ENCODE measurements at regions not wholly inside any gene's neighbourhood (a gene's known extent, or its start where the extent isn't known, plus 50 kb on each side); places are given as distances from the start of the nearest gene placed in this dataset.

- no peak for TF ChIP-seq CEBPB (IDR thresholded peaks at IDR 0.05; ENCODE audit: low read depth, low read length)
- no peak for TF ChIP-seq FOS (IDR thresholded peaks at IDR 0.05; ENCODE audit: low read depth, low read length)
- TF ChIP-seq POLR2A (IDR thresholded peaks at IDR 0.05; ENCODE audit: low read depth, low read length), result no peak
- TF ChIP-seq, protein P1, sequence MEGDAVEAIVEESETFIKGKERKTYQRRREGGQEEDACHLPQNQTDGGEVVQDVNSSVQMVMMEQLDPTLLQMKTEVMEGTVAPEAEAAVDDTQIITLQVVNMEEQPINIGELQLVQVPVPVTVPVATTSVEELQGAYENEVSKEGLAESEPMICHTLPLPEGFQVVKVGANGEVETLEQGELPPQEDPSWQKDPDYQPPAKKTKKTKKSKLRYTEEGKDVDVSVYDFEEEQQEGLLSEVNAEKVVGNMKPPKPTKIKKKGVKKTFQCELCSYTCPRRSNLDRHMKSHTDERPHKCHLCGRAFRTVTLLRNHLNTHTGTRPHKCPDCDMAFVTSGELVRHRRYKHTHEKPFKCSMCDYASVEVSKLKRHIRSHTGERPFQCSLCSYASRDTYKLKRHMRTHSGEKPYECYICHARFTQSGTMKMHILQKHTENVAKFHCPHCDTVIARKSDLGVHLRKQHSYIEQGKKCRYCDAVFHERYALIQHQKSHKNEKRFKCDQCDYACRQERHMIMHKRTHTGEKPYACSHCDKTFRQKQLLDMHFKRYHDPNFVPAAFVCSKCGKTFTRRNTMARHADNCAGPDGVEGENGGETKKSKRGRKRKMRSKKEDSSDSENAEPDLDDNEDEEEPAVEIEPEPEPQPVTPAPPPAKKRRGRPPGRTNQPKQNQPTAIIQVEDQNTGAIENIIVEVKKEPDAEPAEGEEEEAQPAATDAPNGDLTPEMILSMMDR (conservative IDR thresholded peaks at IDR 0.05; ENCODE audit: low read depth, low read length), result no peak
- TF ChIP-seq RAD21 (IDR thresholded peaks at IDR 0.05; ENCODE audit: low read length), result no peak
- TF ChIP-seq MAFK (IDR thresholded peaks at IDR 0.05; ENCODE audit: low read depth, low read length), result no peak
- no peak for TF ChIP-seq MXI1 (IDR thresholded peaks at IDR 0.05; ENCODE audit: borderline replicate concordance, low read depth, low read length)
- no peak for TF ChIP-seq SMC3 (IDR thresholded peaks at IDR 0.05; ENCODE audit: low read depth, low read length)
Observed at GRCh38 chr9:86802900-86803673, 144.2 kb downstream of the GAS1 start.
